Dedifferentiated amniotic fluid mesenchymal stem cell (primary cell): ENCODE measurements at regions not wholly inside any gene's neighbourhood (a gene's known extent, or its start where the extent isn't known, plus 50 kb on each side); places are given as distances from the start of the nearest gene placed in this dataset.

ENCODE experiments used
- DNase-seq: peaks from one replicate; pipeline ENCODE4 v3.0.0-alpha.2; 2016; ENCODE audit errors: extremely low spot score

- no peak for DNase-seq
These were observed 80.8 kb upstream of the HNRNPU start for GRCh38 chr1:244945109-244945671.

DNA sequence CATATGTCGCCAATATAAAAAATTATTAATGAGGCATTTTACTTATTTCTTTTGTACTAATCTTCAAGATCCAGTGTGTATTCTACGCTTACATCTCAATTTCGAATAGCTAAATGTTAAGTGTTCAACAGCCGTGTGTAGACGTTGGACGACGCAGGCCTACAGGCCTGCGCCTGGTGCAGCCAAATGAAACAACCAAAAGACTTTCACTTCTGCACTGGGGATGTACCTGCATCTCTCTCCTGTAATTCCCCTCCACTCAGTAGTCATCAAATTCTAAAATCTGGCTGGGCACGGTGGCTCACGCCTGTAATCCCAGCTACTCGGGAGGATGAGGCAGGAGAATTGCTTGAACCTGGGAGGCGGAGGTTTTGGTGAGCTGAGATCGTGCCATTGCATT is 76.8 kb upstream of the HNRNPU start:
- no peak for DNase-seq

GRCh38 chr1:244937099-244937498 is 72.8 kb upstream of the HNRNPU start:
- DNase-seq, result no peak

DNA sequence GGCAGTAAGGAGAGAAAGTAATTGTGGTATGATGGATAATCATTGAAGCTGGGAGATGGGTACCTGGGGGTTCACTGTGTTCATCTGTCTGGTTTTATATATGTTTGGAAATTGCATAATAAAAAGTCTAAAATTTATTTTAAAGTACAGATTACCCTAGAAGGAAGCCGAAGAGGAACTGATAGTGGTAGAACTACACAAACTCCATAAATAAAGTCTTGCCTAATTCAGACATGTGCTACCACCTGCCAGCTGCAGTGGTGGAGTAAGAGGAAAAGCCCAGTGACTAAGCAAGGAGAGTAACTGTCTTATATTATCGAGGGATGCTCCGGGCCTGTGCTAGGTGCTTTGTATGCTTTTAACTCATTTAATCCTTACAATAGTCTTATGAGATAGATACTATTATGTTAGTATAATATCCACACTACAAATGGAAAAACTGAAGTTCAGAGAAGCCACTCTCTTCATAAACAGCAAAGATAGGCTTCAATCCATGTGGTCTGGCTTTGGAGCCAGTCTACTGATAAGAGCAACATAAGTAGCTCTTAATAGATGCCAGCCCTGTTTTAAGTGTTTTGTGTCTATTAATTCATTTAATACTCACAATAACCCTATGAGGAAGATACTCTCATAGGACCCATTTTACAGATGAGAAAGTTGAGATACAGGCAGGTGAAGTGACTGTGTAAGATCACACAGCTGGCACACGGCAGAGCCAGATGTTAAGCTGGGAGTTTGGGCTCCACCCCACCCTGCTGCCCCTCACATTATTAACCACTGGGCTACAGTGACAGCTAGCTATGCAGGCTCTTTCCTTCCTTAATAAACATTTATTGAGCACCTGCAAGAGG is 56.8 kb upstream of the HNRNPU start:
- no peak for DNase-seq

GRCh38 chr1:244919320-244920282 is 55.3 kb upstream of the HNRNPU start:
- no peak for DNase-seq

DNA sequence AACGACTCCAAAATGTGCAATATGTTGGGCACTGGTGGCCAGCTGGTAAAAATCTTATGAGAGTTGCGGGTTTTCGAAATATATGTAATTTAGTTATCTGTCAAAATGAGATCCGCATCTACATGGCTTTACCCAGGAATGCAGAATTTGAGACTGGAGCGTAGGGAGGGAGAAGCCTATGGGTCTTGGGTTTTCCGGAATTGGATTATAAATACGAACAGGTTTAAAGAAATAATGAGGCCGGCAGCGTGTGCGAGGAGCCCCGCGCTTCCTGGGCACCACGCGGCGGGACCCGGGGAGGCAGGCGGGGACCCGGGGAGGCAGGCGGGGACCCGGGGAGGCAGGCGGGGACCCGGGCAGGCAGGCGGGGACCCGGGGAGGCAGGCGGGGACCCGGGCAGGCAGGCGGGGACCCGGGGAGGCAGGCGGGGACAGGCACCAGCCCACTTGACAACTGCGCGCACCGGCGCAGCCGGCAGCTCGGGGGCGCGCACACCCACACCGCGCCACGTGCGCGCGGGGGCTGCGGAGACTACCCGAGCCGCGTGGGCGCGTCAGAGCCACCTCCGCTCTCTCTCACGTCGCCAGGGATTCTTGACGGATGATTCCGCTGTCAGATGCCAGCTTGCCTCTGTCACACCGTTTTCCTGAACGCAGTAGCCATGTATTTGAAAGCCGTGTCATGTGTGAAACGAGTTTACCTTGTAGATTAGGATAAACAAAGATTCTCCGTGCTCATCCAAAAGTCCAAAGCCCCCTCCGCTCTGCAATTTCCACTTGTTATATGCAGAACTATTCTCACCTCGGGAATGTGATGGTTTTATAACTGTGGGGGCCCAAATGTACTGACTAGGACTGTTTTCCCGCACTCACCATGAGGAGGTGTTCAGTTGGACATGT is 54.3 kb upstream of the HNRNPU start:
- no peak for DNase-seq

DNA sequence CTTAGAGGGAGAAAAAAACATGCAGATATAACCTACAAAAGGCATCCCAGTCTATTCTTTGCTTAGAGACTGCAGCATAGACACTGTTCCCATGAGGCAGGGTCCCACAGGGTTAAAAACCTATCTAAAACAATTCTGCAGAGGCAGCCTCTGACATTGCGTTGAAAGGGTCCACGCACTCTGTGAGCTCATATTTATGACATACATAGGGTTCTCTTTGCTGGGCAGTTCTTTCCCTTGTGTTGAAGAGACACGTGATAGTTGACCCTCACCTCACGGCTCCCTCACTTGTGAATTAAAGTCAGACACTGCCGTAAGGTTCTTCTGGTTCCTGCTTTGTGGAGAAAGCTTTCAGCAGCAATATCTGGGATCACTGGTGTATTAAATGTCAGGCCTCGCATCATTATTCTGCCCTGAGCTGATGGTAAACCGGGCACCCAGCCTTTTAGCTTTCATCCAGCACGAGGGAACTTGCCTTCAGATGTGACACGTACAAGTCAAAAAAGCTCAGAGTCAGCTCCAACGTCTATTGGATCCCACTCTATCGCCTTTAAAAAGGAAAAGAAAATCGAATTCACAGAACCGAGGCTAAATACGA is 52.8 kb upstream of the HNRNPU start:
- DNase-seq, result no peak

GRCh38 chr1:244915736-244916135 is 51.4 kb upstream of the HNRNPU start:
- DNase-seq, result no peak

GRCh38 chr1:244914761-244915160 is 50.4 kb upstream of the HNRNPU start:
- DNase-seq, result no peak
